Stimulated activated naive CD4-positive, alpha-beta T cell treated with Interleukin-2 at 50 U/mL for 16 hours (primary cell): ENCODE measurements at regions not wholly inside any gene's neighbourhood (a gene's known extent, or its start where the extent isn't known, plus 50 kb on each side); places are given as distances from the start of the nearest gene placed in this dataset.
"Not testable (repeated sequence)": the region's sequence is repeated elsewhere in the genome, so short reads cannot be mapped to it uniquely, and the experiment has no call there.

Experiments
- DNase-seq: peaks from one replicate; lab custom pipeline; 2025; lab: John Stamatoyannopoulos, UW

DNA sequence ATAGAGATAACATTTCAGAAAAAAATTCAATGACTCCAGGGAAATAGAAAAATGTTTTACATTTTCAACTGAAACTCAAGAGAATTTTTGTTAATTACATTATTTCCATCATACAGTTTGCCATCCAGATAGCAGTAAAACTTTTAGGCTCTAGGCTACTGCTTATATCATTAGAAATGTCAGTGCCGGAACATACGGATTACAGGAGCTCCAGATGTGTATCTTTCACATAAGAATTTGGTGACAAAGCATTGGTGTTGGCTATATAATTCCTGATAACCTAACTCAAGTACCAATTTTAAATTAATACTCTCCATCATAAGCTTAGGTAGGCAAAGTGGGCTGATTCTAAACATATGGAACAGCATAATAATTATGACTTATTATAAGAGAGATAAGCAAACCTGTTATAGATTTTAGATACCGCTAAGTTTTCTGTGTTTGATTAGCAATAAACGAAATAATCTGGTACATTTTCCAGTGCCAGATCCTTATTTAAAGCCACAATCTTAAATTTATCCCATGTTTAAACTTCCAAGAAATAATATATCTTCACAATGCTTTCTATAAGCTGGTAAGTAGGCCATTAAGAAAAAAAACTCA lies 637.9 kb downstream of the NXPH1 start:
- DNase-seq: no peak

DNA sequence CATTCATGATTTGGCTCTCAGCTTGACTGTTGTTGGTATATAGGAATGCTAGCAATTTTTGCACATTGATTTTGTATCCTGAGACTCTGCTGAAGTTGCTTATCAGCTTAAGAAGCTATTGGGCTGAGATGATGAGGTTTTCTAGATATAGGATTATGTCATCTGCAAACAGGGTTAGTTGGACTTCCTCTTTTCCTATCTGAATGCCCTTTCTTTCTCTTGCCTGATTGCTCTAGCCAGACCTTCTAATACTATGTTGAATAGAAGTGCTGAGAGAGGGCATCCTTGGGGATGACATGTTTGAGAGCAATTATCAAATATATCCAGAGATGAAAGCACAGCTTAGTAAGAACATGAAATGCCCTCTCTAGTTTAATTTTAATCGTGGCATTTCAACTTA lies 642.4 kb downstream of the NXPH1 start:
- not testable (repeated sequence) for DNase-seq

- no peak for DNase-seq
Measured at GRCh38 chr7:9082203-9082602, 648.8 kb downstream of the NXPH1 start.

DNA sequence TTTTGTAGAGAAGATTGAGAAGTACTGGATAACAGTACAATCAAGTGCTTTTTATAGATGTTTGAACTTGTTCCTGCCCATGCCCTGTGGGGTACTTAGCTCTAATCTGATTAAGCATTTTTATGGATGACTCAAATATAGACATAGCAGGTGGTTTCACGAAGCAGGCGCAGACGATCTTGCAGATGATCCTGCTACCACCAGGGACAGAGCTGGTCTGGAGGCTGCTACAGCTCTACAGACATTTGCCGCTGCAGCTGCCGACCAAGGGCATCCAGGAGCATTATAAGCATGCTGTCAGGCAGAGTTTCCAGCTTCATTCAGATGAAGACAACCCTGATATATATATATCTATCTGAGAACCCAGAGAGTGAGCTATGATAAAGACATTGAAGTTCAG lies 650.4 kb downstream of the NXPH1 start:
- no peak for DNase-seq

DNA sequence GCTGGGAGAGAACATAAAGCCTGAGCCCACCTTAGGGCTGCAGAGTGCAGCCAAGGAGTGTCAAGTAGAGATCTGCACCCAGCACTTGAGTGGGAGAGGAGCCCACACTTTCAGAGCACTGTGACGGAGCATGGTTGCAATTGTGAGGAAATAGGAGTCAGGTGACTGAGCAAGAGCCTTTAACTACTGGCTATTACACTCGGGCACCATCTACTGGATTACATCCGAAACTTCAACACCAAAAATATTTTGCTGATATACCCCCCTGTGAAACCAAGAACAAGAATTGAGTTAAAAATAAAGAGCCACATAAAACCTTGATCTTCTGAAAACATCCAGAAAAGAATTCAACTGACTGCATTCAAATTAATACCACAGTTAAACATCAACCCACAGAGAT lies 657.9 kb downstream of the NXPH1 start:
- no peak for DNase-seq

DNA sequence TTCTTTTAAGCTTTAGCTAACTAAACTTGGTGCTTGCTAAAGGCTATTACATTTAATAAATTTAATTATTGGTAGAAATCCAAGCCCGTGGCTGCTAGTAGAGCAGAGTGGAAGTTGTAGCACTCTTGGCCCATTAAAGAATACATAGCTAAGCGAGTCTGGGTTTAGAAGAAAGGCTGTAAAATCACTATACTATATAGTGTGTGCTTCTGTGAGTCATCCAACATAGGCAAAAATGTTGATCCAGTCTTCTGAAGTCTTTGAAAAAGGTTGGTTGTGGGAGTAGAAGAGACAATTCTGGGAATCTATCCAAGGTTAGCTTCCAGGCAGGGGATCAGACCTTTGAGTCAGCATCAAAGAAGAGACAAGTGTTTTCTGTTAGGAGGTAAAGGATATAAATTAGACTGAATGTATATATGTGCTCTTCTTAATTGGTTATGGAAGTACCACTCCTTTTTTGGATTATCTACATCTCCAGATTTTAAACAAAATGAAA lies 664.2 kb downstream of the NXPH1 start:
- no peak for DNase-seq

DNA sequence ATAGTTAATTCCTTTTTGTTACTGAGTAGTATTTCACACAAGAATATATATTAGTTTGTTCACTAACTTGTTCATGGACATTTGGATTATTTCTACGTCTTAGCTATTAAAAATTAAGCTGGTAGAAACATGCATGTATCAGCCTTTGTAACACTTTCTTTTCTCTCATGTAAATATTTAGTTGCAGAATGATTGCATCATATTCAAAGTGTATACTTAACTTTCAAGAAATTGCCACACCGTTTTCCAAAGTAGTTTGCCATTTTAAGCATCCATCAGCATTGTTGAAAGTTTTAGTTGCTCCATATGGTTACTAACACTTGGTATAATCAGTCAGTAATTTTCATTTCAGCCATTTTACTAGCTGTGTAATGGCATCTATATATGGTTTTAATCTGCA lies 666.9 kb downstream of the NXPH1 start:
- no peak for DNase-seq

- no peak for DNase-seq
Measured at GRCh38 chr7:9102846-9103245, 669.4 kb downstream of the NXPH1 start.

GRCh38 chr7:9106747-9107146 lies 673.3 kb downstream of the NXPH1 start:
- no peak for DNase-seq

DNA sequence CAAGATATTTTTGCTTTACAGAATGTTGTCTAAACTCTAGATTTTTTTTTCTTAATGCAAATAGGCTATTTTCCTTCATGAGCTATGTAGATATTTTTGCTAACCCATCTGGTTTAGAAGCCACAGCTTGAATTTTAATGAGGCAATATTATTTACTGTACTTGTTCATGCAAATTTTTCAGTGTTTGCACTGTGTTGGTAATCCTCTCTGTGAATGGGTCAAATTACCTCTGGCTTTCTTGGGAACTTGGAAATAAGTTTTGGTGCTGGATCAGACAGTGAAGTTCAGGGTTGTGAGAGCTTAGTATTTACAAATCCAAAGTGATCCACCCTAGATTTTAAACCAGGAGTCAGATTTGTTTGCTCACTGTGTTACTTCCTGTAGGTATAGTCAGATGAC lies 686.9 kb downstream of the NXPH1 start:
- no peak for DNase-seq

DNA sequence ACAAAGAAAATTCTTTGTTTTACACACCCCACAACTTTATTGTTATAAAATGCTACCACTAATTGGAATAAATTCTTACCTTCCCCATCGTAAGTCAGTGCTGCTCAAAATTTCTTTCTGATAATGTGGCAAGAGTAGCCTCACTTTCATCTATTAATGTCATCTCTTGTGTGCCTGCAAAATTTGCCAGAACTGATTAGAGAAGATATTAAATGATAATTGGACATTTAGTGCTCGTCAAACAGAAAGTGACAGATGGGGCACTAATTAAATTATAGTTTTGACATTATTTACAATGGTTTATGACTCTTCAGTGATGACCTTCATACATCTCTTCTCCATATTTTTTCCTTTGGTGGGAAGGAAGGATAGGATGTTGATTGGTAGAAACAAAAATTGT lies 690.9 kb downstream of the NXPH1 start:
- DNase-seq: no peak

GRCh38 chr7:9125246-9125645 lies 691.8 kb downstream of the NXPH1 start:
- DNase-seq: no peak

DNA sequence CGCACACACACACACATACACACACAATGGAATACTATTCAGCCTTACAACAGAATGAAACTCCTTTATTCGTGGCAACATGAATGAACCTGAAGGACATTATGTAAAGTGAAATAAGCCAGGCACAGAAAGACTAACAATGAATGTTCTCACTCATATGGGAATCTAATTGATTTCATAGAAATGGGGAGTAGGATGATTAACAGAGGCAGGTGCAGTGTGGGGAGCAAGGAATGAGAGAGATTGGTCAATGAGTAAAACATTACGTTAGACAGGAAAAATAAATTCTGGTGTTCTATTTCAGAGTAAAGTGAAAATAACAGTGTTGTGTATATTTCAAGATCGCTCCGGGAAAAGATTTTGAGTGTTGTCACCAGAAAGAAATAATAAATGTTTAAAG lies 694.5 kb downstream of the NXPH1 start:
- no peak for DNase-seq

GRCh38 chr7:9148687-9149086 lies 715.3 kb downstream of the NXPH1 start:
- DNase-seq: no peak

DNA sequence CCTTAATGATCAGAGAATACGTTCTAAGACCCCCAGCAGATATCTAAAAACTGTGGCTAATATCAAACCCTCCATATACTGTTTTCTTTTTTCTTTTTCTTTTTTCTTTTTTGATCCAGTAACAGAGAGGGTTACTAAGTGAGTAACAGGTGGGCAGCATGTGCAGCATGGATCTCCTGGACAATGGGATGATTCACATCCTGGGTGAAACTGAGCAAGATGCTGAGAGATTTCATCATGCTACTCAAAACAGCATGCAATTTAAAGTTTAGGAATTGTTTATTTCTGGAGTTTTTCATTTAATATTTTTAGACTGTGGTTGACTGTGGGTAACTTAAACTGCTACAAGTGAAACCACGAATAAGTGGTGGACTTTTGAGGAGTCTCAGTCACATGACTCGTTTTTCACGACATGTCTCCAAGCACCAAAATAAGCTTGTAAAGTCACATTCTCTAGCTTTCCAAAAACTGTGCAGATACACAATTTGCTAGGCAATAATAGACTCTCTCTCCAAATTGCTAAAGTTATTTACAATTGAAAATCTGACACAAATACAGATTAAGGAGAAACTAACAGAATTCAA lies 716.2 kb downstream of the NXPH1 start:
- DNase-seq: no peak

DNA sequence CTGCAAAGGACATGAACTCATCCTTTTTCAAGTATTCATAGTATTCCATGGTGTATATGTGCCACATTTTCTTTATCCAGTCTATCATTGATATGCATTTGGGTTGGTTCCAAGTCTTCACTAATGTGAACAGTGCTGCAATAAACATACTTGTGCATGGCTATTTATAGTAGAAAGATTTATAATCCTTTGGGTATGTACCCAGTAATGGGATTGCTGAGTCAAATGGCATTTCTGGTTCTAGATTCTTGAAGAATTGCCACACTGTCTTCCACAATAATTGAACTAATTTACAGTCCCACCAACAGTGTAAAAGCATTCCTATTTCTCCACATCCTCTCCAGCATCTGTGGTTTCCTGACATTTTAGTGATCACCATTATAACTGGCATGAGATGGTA lies 730.3 kb downstream of the NXPH1 start:
- DNase-seq: not testable (repeated sequence)

- DNase-seq: no peak
Measured at GRCh38 chr7:9175871-9176270, 742.5 kb downstream of the NXPH1 start.

GRCh38 chr7:9181356-9181755 lies 747.9 kb downstream of the NXPH1 start:
- DNase-seq: no peak

GRCh38 chr7:9186730-9187129 lies 753.3 kb downstream of the NXPH1 start:
- DNase-seq: no peak

- no peak for DNase-seq
Measured at GRCh38 chr7:9189703-9190102, 756.3 kb downstream of the NXPH1 start.

DNA sequence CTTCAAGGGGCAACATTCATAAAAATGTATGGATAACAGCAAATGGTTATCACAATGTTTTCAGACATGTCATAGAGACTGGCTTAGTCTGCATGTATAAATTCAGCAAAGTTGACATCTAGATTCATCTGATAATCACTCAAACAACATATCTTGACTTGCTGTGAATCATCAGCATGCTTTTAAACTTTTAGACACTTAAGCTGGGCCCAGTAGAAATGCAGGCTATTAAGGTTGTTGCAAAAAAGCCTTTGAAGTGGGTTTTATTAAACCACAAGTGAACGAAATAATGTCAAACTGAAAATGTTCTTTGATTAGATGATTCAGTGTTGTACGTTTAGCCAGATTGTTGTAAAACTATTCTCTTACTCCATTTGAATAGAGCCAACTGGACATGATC lies 759.6 kb downstream of the NXPH1 start:
- DNase-seq: no peak

- DNase-seq: no peak
Measured at GRCh38 chr7:9200626-9201025, 767.2 kb downstream of the NXPH1 start.

DNA sequence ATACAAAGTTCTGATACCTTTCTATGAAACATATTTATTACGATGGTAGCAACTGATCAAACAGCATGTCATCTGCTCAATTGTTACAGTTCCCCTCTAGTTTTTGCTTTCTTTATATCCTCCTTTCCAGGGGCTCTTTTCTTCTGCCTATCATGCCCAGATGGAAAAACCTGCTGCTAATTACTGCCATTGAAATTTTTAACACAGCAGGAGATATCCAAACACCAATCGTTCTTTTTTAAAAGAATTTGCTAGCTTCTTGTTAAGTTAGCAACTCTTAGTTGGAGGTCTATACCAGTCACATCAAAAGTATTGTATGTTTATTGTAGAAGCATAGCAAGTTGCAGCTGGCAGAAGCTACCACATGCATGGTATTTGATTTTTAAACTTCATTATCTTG lies 768.5 kb downstream of the NXPH1 start:
- no peak for DNase-seq

DNA sequence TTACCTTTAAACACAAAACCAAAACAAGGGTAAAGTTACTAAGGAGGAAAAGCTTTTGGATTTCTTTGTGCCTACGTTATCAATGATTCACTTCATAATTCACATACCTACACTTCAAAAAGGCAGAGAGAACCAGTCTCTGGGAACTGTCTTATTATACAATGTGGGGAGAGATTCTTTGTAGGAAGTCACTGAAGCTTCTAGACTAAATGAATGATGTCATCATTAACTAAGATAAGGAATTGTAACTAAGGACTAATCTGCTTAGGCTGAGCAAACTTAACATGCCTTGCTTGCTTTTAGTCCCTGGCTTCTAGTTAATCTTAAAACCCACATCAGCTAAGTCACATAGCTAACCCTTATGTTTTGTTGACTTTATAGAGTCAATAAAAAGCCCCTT lies 771.2 kb downstream of the NXPH1 start:
- no peak for DNase-seq
